GM18867 (cell line): ENCODE measurements at regions not wholly inside any gene's neighbourhood (a gene's known extent, or its start where the extent isn't known, plus 50 kb on each side); places are given as distances from the start of the nearest gene placed in this dataset.
"Not testable (repeated sequence)": the region's sequence is repeated elsewhere in the genome, so short reads cannot be mapped to it uniquely, and the experiment has no call there.

Experiments used
- ATAC-seq: cut with Tn5 transposase; IDR thresholded peaks from one replicate; pipeline ENCODE4 v1.9.1; 2021; ENCODE audit warnings: mild to moderate bottlenecking, moderate library complexity; ENCODE audit not compliant: unreplicated experiment

DNA sequence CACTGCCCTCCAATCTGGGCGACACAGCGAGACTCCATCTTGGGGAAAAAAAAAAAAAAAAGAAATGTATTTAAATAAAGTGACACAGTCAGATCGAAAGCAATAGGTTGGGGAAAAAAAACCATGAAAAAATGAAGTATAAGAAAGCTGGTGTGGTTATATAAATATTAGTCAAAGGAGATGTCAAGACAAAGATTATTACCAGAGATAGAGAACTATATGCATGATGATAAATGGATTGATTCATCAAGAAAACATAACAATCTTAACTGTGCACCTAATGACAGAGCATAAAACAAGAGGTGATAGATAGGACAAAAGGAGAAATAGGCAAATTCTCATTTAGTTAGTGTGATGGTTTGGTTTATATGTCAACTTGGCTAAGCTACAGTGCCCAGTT, 146.9 kb upstream of the AHI1 start:
- no peak for ATAC-seq

DNA sequence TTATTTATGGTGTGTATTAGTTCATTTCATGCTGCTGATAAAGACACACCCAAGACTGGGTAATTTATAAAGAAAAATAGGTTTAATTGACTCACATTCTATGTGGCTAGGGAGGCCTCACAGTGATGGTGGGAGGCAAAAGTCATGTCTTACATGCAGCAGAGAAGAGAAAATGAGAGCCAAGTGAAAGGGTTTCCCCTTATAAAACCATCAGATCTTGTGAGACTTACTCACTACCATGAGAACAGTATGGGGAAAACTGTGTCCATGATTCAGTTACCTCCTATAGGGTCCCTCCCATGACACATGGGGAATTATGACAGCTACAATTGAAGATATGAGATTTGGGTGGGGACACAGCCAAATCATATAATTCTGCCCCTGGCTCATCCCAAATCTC, 150.0 kb upstream of the AHI1 start:
- ATAC-seq, result no peak

DNA sequence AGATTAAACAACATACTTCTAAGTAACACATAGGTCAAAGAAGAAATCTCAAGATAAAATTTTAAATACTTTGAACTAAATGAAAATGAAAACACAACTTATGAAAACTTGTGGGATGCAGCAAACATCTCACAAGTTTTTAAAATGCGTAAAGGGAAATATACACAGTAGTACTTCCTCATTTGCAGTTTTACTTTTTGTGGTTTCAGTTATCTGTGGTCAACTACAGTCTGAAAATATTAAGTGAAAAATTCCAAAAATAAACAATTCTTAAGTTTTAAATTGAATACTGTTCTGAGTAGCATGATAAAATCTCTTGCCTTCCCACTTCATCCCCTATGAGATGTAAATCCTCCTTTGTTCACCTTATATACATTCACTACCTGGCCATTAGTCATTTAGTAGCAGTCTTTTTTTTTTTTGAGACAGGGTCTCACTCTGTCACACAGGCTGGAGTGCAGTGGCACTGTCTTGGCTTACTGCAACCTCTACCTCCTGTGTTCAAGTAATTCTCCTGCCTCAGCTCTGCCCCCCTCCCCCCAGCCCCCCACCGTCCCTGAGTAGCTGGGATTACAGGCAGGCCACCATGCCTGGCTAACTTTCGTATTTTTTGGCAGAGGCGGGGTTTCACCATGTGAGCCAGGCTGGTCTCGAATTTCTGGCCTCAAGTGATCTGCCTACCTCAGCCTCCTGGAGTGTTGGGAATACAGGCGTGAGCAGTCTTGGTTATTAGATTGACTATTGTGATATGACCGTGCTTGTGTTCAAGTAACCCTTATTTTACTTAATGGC, 154.6 kb upstream of the AHI1 start:
- ATAC-seq, result peak; percentile 98

DNA sequence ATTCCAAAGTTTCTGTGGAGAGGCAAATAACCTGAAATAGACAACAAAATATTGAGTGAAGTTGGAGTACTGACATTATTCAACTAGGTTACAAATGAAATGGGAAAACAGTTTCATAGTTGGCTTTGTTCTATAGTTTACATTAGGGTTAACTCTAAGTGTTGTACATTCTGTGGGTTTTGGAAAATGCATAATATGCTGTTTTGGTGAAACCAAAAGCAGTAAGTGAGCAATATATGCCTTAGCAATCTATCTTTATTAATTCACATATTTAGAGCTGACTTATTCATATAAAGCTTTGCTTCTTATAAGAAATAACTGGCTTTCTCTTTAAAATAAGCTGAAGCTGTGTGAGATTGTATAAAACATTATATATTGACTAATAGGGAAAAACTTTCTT, 157.5 kb upstream of the AHI1 start:
- no peak for ATAC-seq

DNA sequence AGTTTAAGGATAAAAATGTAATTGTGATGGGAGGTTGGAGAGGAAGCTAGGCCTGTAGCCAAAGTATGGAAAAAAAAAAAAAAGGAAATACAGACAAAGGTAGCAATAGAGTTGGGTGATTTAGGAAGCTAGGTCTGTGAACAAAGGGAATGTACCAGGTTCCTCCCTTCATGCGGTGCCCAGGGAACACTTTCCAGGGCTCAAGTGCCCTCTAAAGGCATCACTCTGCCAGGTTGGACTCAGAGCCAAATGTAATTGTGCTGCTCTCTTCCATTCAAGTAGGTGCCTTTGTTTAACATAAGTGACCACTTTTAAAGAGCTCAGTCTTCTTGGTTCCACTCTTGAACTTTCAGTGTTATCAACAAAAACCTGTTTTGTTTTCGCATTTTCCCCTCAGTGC, 159.7 kb upstream of the AHI1 start:
- ATAC-seq, result no peak

DNA sequence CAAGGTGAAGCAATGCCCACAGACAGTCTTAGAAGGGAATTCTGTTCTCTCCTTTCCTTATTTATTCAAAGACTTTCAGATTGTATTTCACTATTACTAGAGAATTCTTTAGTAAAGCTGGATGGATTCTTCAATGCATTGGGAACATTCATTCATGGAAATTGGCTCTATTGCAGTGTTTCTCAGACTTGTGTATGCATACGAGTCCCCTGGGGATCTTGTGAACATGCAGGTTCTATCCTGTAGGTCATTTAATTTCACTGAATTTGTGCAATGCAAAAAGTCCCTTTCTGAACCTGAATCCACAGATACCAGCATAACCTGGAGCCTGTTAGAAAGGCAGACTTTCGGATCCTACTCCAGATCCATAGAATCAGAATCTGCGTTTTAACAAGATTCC, 160.9 kb upstream of the AHI1 start:
- no peak for ATAC-seq

DNA sequence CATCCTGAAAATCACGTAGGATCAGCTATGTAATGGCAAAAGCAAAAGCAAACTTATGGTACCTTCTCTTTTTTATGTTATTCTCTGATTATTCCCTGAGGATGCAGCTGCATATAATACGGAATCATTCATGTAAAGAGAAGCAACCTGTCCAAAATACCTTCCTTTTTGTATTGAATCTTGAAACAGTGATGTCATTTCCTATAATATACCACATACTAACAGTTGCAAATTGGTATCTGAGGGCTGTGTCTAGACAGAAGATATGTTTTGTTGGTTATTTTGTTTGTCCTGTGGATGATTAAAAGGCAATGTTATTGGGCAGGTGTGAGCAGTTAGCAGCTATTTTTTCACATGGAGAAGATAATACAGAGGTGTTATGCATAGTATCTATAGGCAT, 161.4 kb upstream of the AHI1 start:
- no peak for ATAC-seq

DNA sequence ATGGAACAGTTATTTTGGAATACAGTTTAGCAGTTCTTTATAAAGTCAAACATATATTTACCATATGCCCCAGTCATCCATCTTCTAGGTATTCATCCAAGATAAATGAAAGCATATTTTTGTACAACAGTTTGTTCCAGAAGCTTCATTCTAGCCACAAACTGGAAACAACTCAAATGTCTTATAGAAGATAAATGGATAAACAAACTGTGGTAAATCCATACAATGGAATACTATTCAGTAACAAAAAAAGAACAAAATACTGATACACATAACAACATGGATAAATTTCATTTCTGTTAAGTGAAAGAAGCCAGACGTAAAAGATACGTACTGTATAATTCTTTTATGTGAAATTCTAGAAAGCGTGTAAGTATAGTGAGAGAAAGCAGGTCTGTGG, 167.0 kb upstream of the AHI1 start:
- no peak for ATAC-seq

DNA sequence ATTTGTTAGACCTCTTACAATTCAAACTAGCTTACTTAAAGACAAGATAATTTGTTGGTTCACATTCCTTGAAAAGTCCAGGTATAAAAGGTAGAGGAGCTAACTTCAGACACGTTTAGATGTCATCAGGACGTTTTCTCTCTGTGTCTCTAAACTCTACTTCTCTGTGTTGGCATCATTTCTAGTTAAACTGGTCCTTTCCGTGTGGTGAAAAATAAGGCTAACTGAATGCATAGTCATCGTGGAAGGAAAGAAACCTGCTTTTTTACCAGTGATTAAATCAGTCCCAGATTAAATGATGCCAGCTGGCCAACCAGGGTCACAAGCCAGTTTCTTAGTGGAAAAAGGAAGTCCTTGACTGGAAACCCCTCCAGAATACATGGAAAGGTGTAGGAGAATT, 168.4 kb upstream of the AHI1 start:
- no peak for ATAC-seq

DNA sequence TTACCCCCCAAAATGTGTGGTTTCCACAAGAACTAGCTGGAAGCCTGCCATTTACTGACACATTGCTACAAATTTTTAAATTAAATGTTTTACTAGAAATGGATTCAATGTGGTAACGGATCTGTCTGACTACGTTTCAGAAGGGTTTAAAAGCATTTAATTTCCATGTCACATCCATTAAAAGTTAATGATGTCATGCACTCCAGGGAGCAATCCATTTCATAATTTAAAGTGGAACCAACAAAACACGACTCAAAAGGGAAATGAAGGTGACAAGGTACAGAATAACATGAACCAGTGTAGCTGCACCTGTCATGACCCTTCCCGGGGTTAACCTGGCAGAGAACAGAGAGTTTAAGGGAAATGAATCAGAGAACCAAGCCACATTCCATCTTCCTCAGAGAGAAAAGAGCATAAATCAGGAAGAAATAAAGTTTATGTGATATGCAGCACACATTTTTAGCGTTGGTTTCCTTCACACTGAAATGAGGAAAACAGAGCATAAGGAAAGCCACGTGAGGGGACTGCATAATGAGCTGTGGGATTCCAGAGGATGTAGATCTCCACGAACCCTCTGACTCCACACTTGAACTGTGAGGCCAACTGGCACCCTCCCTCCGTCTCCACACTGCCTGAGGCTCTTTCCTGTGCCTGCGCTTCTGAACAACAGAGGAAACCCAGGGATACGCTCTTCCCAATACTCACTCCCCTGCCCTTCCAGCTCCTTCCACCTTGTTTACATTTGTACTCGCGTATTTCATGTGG, 170.3 kb upstream of the AHI1 start:
- no peak for ATAC-seq

DNA sequence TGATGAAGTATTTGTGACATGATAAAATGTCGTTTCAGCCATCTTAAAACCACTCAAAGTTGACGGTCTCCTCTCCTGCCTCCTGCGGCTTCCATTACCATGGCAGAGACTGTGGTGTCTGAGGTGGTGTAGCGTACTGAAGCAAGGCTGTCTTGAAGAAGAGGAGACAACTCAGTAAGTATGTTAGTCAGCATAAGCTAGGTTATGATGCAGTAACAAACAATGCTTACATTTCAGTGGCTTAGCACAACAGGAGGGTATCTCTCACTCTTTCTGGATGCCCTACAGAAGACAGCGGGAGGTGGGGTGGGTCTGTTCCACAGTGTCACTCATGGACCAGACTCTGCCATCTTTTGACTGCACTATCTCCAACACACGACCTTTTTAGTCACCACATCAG, 174.7 kb upstream of the AHI1 start:
- ATAC-seq, result no peak

DNA sequence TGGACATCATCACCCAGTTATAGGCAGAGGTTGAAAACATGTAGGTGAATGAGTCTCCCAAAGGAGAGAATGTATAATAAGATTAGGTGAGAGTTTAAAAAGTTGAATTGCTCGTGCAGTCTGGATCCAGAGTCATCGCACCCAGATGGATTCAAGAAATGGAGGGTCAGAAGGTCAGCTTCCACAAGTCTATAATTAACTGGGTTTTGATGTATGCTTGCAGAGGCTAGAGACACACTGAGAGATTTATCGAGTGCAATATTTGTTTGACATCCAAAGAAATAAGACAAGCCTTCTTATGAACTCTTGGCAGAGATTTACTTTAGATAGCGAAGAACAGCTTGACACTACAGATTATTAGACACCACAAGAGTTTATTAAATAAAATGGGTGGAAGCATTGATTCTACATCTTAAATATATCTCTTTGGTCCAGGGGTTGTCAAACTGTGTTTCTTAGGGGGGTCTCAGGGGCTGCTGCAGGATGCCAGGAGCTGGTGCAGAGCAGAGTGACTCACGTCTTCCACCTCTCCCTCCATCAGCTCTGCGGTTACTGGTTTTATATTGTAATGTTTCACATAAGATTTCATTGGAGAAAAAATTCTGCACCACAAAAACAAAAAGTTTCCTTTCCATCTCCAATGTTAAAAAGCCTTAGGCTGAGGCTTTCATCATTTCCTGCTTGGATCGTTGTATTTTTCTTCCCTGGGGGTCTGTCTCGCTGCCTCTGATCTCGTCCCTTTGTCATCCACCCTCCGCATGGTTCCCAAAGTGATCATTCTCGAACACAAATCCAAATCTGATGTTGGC, 176.2 kb upstream of the AHI1 start:
- no peak for ATAC-seq

DNA sequence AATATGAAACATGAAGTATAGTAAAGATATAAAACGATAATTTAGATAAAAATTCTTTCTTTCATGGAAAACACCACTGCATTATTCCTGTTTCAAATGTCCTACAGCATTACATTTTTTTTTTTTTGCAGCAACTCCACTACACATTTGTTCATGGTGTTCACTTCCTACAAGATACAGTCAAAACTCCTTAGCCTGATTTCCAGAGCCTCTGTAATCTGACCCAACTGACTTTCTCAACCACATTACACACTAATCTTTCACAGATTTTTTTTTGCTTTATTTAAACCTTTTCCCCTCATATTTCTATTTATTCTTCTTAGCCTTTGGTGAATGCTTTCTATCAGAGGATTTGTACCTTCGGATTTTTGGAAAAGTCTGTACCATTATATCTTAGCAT, 176.5 kb upstream of the PDE7B start:
- no peak for ATAC-seq

DNA sequence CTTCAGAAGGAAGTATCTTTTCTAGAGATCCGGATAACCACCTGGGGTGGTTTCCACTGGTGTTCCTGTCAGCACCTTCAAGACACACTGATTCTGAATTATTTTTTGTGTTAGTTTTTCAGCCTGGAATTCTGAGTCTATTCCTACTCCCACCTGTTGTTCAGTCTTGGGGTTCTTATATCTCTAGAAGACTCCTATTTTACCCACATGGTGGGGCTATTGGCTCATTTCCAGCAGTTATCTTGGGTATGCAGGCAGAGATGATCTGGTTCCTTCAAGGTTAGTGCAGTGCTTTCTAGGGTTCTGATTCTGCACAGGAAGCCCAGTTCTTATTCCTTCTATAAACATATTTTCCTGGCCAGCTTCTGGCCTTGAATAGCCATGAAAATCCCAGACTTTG, 175.6 kb upstream of the PDE7B start:
- peak; percentile 63 for ATAC-seq

DNA sequence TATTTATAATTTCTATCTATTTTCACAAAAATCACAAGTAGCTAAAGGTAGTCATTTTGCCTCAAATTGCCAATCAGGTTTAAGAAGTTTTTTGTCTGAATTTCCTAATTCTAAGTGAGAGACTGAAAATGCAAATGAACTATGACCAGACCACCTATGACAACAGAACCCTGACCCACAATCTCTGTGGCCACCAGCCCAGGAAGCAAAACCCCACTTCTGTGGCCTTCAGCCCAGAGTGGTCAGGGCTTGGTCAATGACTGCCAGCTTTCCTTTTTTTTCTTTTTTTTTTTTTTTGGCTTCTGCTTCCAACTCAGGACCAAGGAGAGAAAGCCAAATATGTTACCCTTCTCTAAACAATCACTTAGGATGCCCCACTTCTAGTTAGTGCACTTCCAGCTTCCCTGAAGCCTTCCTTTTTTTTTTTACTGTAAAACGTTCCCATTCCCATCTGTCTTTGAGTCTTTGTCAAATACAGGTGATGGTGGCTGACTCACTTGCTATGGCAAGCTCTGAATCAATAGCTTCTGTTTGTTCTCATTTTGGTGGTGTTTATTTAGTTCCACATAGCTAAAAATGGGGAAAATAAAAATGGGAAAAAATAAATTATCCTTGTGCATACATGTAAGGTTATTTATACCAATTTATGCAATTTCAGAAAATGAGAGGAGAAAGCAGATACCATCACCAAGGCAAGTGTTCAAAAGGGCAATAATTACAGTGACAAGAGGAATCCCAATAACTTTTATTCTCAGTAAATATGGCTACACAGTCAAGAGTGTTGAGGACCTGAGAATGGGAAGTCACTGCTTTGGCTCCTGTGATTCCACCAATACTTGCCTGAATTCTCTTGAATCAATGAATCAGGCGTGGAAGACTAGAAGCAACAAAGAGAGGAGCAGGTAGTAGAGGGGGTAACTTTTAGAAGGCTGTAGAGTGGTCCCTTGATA, 170.3 kb upstream of the PDE7B start:
- no peak for ATAC-seq

DNA sequence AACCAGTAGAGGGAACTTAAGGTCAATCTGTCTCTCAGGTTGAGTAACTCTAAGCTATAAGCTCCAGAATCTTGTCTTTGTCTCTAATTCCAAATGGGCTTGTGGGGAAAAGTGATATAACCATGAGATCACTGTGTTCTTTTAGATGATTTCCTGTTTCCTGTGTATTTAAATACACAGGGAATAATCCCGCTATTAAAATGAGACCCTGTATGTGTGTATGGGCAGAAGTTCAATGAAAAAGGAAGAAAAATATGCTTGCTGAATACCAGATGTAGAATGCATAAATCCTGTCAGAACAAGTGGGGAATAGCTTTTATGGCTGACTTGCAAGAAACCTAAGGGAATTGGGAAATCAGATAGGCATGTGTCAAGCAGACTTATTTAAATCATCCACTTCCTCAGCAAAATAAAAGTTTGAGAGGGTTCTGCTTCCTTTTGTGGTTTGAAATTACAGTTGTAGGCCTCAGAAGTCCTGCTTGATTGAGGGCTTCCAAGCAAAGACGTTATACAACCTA, 164.7 kb upstream of the PDE7B start:
- ATAC-seq, result no peak

DNA sequence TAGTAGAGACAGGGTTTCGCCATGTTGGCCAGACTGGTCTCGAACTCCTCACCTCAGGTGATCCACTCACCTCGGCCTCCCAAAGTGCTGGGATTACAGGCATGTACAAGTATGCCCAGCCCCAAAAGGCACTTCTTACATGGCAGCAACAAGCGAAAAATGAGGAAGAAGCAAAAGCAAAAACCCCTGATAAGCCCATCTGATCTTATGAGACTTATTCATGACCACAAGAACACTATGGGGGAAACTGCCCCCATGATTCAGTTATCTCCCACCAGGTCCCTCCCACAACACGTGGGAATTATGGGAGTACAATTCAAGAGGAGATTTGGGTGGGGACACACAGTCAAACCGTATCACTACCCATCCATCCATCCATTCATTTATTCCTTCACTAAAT, 163.0 kb upstream of the PDE7B start:
- ATAC-seq, result not testable (repeated sequence)

DNA sequence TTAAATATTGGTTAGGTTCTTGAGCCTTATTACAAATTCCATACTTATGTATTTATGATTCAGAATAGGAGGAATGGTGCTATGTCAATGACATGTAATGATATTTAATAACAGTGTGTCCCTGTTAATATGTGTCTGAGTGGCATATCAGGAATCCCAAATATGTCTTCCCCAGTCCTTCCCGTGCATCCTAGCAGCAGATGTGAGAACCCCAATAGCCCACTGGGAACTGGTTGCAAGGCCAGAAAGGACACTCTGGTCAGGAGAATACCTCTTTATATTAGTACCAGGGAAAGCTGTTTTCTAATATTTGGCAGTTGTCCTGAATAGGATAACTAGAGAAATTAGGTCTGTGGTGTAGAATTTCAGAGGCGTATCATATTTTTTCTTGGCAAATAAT, 159.1 kb upstream of the PDE7B start:
- ATAC-seq, result no peak

DNA sequence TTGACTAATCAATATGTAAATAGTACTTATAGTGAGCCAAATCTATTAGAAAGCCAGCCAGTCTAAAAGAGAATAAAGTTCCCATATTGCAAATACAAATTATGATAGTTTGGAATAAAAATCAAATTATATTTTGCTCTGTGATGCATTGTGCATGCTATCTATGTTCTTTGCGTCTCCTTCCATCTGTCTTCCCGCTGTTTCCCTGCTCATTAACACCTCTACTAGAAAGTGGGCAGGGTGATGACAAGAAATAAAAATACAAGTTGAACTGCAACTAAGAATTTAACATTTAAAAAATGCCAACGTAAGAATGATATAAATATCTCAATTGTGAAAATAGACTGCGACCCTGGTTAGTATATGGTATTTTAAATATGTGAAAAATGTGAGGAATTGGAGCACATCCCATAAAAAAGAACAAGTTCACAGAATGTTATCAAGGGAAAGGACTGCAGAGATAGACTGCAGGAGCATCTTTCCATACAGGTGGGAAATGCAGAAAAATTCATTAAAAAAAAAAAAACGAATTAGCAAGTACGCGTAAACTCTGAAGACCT, 157.6 kb upstream of the PDE7B start:
- no peak for ATAC-seq

DNA sequence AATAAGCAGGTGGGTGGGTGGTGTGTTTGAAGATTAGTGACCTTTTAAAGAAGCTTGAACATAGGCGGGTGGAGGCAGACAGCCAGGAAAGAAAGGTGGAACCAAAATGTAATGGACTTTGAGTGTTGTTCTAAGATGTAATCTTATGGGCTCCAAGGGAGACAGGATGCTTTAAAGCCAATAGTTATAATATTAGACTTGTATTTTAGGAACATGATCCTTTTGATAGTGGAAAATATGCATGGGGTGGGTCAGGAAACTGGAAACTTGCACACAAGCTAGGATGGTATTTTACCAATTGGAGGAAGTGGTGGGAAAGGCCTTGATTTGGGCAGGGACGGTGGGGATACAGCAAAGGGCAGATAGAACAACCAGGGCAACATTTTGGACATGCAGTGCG, 151.8 kb upstream of the PDE7B start:
- no peak for ATAC-seq
